NCI-H2227 (cell line): ENCODE measurements at regions not wholly inside any gene's neighbourhood (a gene's known extent, or its start where the extent isn't known, plus 50 kb on each side); places are given as distances from the start of the nearest gene placed in this dataset.
"Not testable (repeated sequence)": the region's sequence is repeated elsewhere in the genome, so short reads cannot be mapped to it uniquely, and the experiment has no call there.

Source experiments
- DNase-seq: peaks from one replicate; lab custom pipeline; 2025; ENCODE audit not compliant: unreplicated experiment; lab: John Stamatoyannopoulos, UW

GRCh38 chr14:104474495-104475213, 104.9 kb upstream of the C14orf180 start:
- no peak for DNase-seq

GRCh38 chr14:104475256-104475655, 104.3 kb upstream of the C14orf180 start:
- no peak for DNase-seq

GRCh38 chr14:104475802-104476201, 103.8 kb upstream of the C14orf180 start:
- DNase-seq: no peak

DNA sequence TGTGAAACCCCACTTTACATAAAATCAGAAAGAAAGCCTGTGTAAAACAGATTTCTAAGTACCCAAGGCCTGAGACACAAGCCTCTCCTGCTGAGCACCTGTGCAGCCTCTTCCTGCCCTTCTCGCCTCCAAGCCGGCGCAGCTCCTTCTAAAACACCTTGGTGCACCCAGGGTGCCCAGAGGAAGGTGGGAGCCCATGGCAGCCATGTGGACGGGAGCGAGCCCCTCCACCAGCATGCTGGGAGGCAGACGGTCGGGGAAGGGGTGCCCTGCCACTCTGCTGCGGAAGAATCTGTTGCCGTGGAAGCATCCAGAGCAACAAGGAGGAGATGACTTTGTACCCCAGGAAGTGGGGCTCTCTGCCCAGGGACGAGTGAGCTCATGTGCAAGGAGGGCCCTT, 103.1 kb upstream of the C14orf180 start:
- no peak for DNase-seq

GRCh38 chr14:104477117-104477623, 102.4 kb upstream of the C14orf180 start:
- no peak for DNase-seq

- no peak for DNase-seq
These were observed 101.7 kb upstream of the C14orf180 start for GRCh38 chr14:104477666-104478380.

GRCh38 chr14:104478656-104479055, 100.9 kb upstream of the C14orf180 start:
- no peak for DNase-seq

DNA sequence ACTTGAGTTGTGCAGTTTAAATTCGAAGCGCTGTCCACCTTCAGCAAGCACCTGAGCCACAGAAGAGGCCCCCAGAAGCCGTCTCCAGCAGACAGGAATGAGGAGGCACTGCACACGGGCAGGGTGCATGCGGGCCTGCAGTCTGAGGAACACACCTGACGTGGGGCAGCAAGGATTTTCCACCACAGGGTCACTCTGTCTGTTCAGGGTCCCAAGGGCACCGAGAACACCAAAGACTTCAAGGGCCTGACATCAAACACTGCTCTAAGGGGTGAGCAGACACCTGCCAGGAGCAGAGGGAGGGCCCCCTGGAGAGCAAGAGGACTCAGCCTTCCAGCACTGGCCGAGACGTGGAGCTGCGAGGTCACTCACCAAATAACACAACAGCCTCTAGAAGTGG, 99.7 kb upstream of the C14orf180 start:
- DNase-seq: no peak

DNA sequence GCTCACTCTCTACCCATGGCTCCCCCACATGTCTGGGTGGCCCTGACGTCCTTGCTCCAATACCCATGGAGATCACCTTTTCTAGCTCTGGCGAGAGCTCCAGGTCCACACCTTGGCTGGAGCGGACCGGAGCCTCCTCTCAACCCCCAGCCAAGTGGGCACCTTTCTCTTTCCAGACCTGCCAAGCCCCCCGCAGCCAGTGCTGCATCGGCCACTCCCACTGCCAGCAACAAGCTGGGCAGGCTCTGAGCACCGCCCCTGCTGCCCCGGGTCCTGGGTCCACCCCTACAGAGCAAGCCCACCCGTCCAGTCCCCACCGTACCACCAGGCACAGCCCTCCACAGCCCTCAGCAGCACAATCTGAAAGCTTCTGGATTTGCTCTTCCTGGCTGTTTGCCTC, 98.2 kb upstream of the C14orf180 start:
- DNase-seq: no peak

- DNase-seq: not testable (repeated sequence)
These were observed 97.5 kb upstream of the C14orf180 start for GRCh38 chr14:104482017-104482416.

DNA sequence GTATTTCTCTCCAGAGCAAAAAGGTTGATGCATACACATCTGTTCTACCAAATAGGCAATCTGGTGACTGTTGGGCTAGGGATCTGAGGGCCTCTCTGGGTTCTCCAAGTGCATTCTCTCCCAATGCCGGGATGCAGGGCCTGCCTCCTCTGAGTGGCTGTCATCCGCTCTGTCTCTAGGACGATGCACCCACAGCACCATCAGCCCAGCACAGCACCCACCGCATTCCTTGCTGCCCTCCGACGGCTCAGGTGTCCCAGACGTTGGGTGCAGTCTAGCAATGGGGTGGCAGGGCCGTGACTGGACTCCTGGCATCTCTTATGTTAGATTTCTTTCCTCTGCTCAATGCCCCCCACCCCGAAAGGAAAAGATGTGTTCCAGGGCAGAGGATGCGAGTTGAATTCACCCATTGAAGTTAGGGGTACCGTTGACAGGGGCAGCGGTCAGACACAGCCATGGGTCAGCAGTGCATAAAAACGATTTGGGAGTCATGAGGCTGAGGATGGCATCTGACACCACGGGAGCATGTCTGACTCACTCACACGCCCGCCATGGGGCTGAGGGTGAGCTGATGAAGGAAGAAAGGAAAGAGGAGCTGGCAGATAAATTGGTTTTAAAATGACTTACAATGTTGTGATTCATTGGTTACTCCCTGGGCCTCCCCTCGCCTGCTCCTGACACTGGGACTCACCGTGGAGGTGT, 93.2 kb upstream of the C14orf180 start:
- DNase-seq: no peak

DNA sequence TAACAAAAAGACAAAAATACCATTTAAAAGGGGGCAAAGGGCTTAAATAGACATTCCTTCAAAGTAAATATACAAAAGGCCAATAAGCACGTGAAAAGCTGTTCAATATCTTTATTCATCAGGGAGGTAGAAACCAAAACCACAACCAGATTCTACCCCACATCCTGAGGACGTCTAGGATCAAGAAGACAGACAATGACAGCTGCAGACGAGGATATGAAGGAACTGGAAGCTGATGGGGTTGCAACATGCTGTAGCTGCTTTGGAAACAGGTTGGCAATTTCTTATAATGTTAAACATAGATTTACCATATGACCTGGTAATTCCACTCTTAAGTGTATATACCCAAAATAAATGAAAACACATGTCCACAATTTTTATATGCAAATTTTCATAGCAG, 85.1 kb upstream of the C14orf180 start:
- DNase-seq: no peak

- no peak for DNase-seq
These were observed 83.5 kb upstream of the C14orf180 start for GRCh38 chr14:104496095-104496494.

DNA sequence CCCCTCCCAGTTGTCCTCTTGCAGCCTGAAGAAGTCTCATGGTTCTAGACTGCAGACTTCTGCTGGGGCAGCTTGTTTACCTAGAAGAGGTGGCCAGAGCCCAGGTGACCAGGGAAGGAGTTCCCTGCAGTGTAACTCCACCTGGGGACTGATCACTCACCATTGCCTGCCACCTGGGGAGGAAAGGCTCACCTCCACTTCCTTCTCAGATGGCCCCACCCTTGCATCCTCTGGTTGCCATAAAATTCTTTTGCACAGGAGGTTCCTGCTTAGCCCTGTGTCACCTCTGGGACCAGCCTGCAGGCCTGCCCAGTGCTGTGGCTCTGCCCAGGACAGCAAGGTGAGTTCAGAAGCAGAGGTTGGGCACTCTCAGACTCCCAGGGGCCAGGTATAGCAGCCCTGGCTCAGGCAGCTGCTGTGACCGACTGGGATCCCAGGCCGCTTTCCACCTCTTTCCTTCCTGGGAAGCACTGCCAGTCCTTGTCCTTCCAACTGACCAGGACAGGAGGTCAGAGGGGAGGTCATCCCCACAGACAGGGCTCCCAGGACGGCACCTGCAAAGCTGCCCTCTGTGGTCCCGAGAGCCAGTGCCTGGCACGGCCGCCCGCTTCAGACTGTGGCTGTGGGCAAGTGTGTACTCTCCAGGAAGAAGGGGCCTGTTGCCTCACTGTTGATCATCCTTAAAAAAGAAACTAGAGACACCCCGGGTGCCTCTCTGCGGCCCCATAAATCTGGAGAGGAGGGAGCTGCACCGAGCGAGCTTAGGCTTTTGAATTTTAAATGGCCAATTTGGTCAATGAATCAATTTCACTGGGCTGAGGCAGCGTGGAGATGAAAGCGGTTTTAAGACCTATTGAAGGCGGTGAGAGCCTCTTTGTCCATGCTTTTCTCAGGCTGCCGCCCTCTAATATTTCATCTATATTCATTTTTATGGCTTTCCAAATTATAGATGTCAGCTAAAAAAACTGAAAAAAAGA, 79.5 kb upstream of the C14orf180 start:
- no peak for DNase-seq

- DNase-seq: no peak
These were observed 77.5 kb upstream of the C14orf180 start for GRCh38 chr14:104502060-104502459.

DNA sequence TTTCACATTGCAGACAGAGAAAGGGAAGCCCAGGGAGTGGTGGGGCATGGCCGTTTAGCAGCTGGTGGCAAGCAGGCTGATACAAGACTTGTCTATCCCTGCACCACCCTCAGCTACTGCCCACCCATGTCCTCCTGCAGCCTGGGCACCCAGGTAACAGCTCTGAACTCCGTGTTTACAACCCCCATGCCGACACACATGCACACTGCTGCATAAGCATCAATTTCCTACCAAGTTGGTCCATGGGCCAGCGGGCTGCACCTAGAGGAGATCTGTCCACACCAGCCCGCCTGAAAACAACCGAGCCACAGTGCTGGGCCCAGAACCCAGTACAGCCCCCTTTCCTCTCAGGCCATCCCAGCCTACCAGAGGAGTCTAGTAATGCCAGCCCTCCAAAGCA, 75.9 kb upstream of the C14orf180 start:
- no peak for DNase-seq

DNA sequence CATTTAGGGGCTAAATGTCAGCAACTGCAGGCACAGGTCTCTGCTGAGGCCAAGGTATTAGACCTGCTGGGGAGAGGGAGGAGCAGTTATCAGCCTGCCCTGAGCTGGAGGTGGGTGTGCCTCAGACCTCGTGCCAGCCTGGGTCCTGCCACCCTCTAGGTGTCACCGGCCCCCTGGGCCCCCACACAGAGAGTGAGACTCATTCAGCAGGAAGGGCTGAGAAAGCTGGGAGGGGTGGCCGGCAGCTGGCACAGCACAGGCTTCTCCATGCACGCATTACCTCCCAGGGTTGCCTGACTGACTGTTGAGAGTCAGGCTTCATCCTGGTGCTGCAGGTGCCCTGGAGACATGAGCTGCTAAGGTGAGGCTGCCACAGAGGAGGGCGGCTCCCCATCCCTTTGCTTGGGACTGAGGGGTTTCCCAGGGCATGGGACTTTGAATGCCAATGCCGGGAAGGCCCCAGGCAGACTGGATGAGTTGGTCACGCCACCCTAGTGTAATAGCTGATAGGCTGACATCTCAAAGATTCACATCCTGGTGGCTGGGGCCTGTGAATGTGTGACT, 75.3 kb upstream of the C14orf180 start:
- DNase-seq: no peak

DNA sequence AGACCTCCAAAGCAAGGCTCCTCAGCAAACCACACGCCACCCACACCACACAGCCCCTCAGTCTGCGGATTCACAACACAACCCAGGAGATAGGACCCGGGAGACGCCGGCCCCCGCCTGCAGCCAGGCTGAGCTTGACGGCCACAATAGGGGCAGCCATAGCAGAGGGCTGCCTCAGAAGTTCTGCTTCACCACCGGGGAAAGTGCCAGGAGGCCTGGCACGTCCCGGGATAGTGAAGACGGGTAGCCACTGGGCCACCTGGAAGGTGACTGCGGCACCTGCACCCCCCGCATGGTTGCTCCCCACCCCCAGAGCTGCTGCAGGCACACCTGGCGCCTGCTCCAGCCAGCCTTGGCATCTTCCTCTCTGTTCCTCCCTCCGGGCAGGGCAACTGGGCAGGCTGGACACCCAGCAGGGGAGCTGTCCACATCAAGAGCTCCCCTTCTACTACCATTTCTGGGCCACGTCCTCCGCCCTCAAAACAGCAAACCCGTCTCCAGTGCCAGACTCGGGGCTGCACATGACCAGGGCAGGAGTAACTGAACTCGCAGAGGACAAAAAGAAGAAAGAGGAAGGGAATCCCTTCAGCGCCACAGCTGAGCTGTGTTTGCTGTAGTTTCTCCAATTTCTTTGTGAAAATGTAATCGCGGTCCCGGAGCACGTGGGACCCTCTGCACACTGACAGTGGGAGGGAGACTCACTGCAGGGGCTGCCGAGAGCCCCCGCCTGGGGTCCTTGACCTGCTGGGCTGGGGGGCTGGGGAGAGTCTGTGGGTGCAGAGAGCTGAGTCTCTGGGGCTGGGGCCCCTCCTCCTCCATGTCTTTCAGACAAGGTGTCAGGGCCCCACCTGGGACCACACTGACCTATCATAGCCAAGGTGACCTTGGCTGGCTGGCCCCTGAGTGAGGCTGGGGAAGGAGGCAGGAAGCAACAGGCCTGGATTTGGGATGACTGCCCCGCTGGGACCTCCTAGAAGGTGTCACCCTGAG, 74.2 kb upstream of the C14orf180 start:
- no peak for DNase-seq
